ENCODE measurements at regions not wholly inside any gene's neighbourhood (a gene's known extent, or its start where the extent isn't known, plus 50 kb on each side); places are given as distances from the start of the nearest gene placed in this dataset.

- no peak overlapping the region for H3K4me3 ChIP-seq (replicated peaks; ENCODE audit: low read depth, low read length)
- peak; percentile 98 for TF ChIP-seq CTCF (IDR thresholded peaks at IDR 0.05; ENCODE audit: low read depth, low read length, missing control alignments)
- DNase-seq (ENCODE audit: extremely low read depth, low read depth) = peak; percentile 24
Measured at GRCh38 chr18:21955757-21956652, 213.4 kb upstream of the GATA6 start.

DNA sequence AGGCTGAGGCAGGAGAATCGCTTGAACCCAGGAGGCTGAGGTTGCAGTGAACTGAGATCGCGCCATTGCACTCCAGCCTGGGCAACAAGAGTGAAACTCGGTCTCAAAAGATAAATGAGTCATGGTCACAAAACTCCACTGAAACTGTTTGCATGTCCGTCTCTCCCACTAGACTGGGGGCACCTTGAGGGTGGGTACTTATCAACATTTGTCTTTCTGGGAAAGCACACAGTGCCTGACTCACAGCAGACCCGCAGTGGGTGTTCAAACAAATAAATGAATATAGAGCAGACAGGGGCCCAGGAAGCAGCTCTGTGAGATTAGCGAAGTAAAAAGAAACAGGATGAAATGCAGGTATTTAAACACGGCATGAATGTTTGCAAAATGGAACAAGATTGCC, 211.1 kb upstream of the GATA6 start:
- TF ChIP-seq CTCF (IDR thresholded peaks at IDR 0.05; ENCODE audit: low read depth, low read length, missing control alignments) = no peak
- no peak for DNase-seq (ENCODE audit: extremely low read depth, low read depth)
- H3K4me3 ChIP-seq (replicated peaks; ENCODE audit: low read depth, low read length) = no peak overlapping the region

DNA sequence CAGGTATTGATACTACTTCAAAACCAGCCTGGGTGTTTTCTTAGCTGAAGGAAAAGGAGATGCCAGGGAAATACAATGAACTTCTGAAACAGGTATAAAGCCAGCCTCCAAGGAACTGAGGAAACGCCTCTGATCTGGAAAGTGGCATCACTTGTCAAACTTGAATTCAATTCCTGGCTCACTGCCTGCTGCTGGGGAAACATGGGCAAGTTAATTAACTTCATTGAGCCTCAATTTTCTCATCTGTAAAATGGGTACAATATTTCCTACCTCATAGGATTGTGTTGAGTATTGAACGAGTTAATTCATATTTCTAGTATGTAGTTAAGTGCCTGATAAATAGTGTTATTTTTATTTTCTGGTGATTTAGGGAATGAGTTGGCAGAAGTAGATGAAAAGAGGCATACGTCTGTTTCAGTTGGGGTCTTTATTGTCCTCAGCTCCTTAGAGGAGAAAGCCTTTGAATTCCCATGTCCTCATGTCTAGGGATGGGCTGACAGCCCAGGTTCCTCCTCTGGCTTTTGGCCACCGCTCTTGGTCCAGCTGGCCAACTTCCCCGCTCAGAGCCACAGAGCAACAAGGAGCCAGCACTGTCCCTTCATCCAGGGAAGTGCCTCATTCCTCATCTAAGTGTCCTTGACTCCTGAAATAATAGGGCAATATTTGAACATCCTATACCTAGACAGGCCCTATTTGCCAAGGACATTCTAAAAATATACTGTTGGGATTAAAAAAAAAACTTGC, 210.5 kb upstream of the GATA6 start:
- DNase-seq (ENCODE audit: extremely low read depth, low read depth) = no peak
- TF ChIP-seq CTCF (IDR thresholded peaks at IDR 0.05; ENCODE audit: low read depth, low read length, missing control alignments) = no peak
- H3K4me3 ChIP-seq (replicated peaks; ENCODE audit: low read depth, low read length) = no peak overlapping the region

GRCh38 chr18:21960189-21960588, 209.2 kb upstream of the GATA6 start:
- no peak for TF ChIP-seq CTCF (IDR thresholded peaks at IDR 0.05; ENCODE audit: low read depth, low read length, missing control alignments)
- no peak overlapping the region for H3K4me3 ChIP-seq (replicated peaks; ENCODE audit: low read depth, low read length)
- no peak for DNase-seq (ENCODE audit: extremely low read depth, low read depth)

DNA sequence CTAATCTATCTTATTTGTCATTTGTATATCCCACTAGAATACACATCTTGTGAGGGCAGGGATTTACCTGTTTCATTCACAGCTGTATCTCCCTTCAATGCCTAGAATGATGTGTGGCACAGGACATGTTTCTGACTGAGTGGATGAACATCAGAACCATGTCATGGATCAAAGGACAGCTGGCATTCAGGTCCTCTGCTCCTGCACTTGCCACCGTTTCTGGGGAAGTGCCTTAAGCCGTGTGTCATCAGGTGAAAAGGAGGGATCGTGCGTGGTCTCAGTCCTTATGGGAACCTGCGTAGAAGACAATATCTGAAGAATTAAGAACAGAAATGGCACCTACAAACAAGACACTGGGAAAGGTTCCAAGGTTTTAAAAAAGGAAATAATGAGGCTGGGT, 206.1 kb upstream of the GATA6 start:
- DNase-seq (ENCODE audit: extremely low read depth, low read depth) = no peak
- no peak overlapping the region for H3K4me3 ChIP-seq (replicated peaks; ENCODE audit: low read depth, low read length)
- no peak for TF ChIP-seq CTCF (IDR thresholded peaks at IDR 0.05; ENCODE audit: low read depth, low read length, missing control alignments)

- DNase-seq (ENCODE audit: extremely low read depth, low read depth) = no peak
Measured at GRCh38 chr18:21968338-21968737, 201.1 kb upstream of the GATA6 start.

More at GRCh38 chr18:21968338-21968737, 201.1 kb upstream of the GATA6 start:
- no peak overlapping the region for H3K4me3 ChIP-seq (replicated peaks; ENCODE audit: low read depth, low read length)
- TF ChIP-seq CTCF (IDR thresholded peaks at IDR 0.05; ENCODE audit: low read depth, low read length, missing control alignments) = no peak

Measured in HFF-Myc (cell line).